ENCODE measurements at regions not wholly inside any gene's neighbourhood (a gene's known extent, or its start where the extent isn't known, plus 50 kb on each side); places are given as distances from the start of the nearest gene placed in this dataset.

- TF ChIP-seq CTCF (IDR thresholded peaks at IDR 0.05; ENCODE audit: borderline replicate concordance, insufficient read depth, low read depth, low read length): no peak
Observed at GRCh38 chr2:238654479-238655197, 193.2 kb upstream of the TWIST2 start.

DNA sequence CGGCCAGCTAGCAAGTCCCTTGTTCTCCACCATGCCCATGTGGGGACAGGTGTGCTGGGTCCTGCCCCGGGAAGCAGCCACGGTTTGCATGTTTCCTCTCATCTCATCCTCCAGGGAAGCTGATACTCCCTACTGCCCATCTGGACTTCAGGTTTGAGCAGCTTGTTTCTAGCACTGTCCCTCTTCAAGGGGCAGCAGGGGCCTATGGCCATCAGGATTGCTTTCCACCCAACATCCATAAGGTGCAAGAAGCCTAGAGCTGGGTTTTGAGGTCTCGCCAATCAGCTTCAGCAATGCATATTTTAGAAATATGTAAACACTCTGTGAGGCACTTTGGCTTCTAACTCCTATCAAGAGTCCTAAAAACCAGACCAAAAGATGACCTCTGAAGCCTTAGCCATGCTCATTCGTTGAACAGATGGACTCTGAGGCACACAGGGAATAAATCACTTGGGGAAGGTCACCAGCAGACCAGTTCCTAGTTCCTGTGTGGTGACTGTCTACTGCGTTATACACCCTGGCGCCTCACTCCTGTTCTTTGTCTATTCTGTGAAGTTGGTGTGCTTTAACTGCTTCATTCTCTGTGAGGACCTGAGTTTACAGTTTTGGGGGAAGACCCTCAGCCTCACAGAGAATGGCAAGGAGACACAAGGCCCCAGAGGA, 192.6 kb upstream of the TWIST2 start:
- TF ChIP-seq CTCF (IDR thresholded peaks at IDR 0.05; ENCODE audit: borderline replicate concordance, insufficient read depth, low read depth, low read length): no peak
- H3K4me3 ChIP-seq (ENCODE audit: low read depth, low read length): no peak overlapping the region

More at GRCh38 chr2:238654479-238655197, 193.2 kb upstream of the TWIST2 start:
- no peak overlapping the region for H3K4me3 ChIP-seq (ENCODE audit: low read depth, low read length)

- H3K4me3 ChIP-seq (ENCODE audit: low read depth, low read length): no peak overlapping the region
- TF ChIP-seq CTCF (IDR thresholded peaks at IDR 0.05; ENCODE audit: borderline replicate concordance, insufficient read depth, low read depth, low read length): no peak
Observed at GRCh38 chr2:238655974-238656722, 191.7 kb upstream of the TWIST2 start.

DNA sequence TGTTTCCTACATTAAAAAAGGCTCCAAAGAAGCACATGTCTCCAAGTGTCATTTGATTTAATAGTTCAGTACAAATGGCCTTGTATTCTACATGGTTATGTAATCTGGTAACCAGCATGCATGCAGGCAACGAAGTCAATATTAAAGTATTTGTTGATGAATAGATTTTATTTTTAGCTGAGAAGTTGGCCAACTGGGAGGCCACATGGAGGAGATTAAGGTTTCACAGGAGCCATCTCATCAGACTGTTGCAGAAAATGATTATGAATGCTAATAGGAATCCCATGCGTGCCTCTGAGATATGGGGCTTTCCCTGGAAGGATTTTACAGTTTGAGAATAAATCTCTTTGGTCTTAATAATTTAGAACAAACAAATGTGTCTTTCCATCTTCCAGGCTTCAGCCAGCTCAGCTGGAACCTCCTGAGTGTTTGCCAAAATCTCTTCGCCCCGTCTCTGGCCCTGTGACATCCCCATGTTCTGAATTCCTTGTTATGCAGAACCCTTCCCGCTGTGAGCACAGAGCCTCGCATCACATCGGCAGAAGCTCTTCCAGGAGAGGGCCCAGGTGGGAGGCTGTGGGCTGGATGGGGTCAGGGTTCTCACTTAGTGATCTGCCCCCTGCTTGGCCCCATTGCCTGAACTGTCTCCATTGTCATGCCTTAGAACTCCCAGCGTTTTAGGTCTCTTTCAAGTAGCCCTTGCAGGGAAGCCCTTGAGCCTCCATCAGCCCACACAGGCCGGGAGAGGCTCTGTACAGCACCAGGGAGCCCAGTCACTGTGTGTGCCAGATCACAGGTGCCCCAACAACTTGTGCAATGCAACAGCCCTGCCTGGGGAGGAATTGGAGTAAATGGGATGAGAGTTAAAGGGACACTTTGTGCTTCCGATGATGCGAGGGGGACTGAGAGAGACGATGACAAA, 190.5 kb upstream of the TWIST2 start:
- H3K4me3 ChIP-seq (ENCODE audit: low read depth, low read length): no peak overlapping the region
- TF ChIP-seq CTCF (IDR thresholded peaks at IDR 0.05; ENCODE audit: borderline replicate concordance, insufficient read depth, low read depth, low read length): no peak

DNA sequence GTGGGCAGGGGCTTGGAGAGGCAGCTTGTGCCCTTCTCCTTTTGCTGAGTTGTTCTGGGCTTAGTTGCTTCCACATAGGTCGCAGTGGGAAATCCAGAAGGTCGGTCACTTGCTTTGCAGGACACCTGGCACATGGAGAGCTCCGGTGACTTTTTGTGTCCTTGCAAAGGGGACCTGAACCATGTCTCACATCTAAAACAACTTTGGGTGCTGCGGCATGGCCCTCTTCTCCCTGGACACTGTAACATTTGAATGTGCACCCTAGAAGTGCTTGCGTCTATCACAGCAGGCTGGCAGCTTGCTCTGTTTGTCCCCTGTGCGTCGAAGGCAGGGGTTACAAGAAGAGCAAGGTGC, 189.9 kb upstream of the TWIST2 start:
- TF ChIP-seq CTCF (IDR thresholded peaks at IDR 0.05; ENCODE audit: borderline replicate concordance, insufficient read depth, low read depth, low read length): no peak

GRCh38 chr2:238658820-238659219, 189.1 kb upstream of the TWIST2 start:
- no peak for TF ChIP-seq CTCF (IDR thresholded peaks at IDR 0.05; ENCODE audit: borderline replicate concordance, insufficient read depth, low read depth, low read length)
- no peak overlapping the region for H3K4me3 ChIP-seq (ENCODE audit: low read depth, low read length)

More for the DNA sequence above, 189.9 kb upstream of the TWIST2 start:
- no peak overlapping the region for H3K4me3 ChIP-seq (ENCODE audit: low read depth, low read length)

All from GM12875 (cell line).